Mesenchymal stem cell (in vitro differentiated cells and primary cell): ENCODE measurements at regions not wholly inside any gene's neighbourhood (a gene's known extent, or its start where the extent isn't known, plus 50 kb on each side); places are given as distances from the start of the nearest gene placed in this dataset.

Experiments
- DNase-seq: peaks from one replicate; pipeline ENCODE4 v3.0.0-alpha.2; 2013
- H2AFZ ChIP-seq: one replicate; pipeline ENCODE4 v1.6.1; 2013; ENCODE audit warnings: low read depth, mild to moderate bottlenecking, control low read depth, inconsistent platforms, low read length, moderate library complexity
- H2AK5ac ChIP-seq: 2 replicates; pipeline ENCODE4 v1.6.1; 2013; ENCODE audit warnings: low read length, moderate library complexity, mild to moderate bottlenecking, inconsistent platforms; ENCODE audit not compliant: severe bottlenecking
- H2BK120ac ChIP-seq: one replicate; pipeline ENCODE4 v1.6.1; 2013; ENCODE audit warnings: low read depth, mild to moderate bottlenecking, inconsistent platforms, low read length, moderate library complexity
- H2BK12ac ChIP-seq, 2 experiments: one replicate each; pipeline ENCODE4 v1.6.1; 2013; ENCODE audit warnings: inconsistent platforms in 2 of 2, low read length in 2 of 2, mild to moderate bottlenecking in 2 of 2, moderate library complexity in 2 of 2, control low read depth in 1 of 2
- H2BK15ac ChIP-seq: one replicate; pipeline ENCODE4 v1.6.1; 2013; ENCODE audit warnings: mild to moderate bottlenecking, low read depth, inconsistent platforms; ENCODE audit not compliant: poor library complexity, severe bottlenecking
- H2BK5ac ChIP-seq: 2 replicates; pipeline ENCODE4 v1.6.1; 2013; ENCODE audit warnings: low read depth, mild to moderate bottlenecking, low read length, control low read depth, inconsistent platforms; ENCODE audit not compliant: poor library complexity, severe bottlenecking
- H3K14ac ChIP-seq, 2 experiments: one replicate each; pipeline ENCODE4 v1.6.1; 2013; ENCODE audit warnings: inconsistent platforms in 2 of 2, low read length in 2 of 2, control low read depth in 1 of 2, mild to moderate bottlenecking in 1 of 2, moderate library complexity in 1 of 2
- H3K18ac ChIP-seq, 2 experiments: one replicate each; pipeline ENCODE4 v1.6.1; 2013; ENCODE audit warnings: inconsistent platforms in 2 of 2, low read length in 2 of 2, control low read depth in 1 of 2, low read depth in 1 of 2, mild to moderate bottlenecking in 1 of 2
- H3K23ac ChIP-seq, 2 experiments: one replicate each; pipeline ENCODE4 v1.6.1; 2013; ENCODE audit warnings: inconsistent platforms in 2 of 2, low read length in 2 of 2, mild to moderate bottlenecking in 2 of 2, moderate library complexity in 2 of 2, control low read depth in 1 of 2
- H3K27ac ChIP-seq: 2 replicates; pipeline ENCODE4 v1.5.1; 2013; ENCODE audit warnings: mild to moderate bottlenecking, moderate library complexity, low read length, control low read depth, inconsistent platforms; ENCODE audit not compliant: poor library complexity, severe bottlenecking
- H3K27me3 ChIP-seq, 2 experiments: 2 replicates each; pipeline versions ENCODE4 v1.6.1 to v1.7.0; 2013; ENCODE audit warnings: low read length in 2 of 2, mild to moderate bottlenecking in 2 of 2, moderate library complexity in 2 of 2, control low read depth in 1 of 2, inconsistent platforms in 1 of 2; ENCODE audit not compliant: control insufficient read depth in 1 of 2, insufficient read depth in 1 of 2
- H3K36me3 ChIP-seq, 2 experiments: 2 replicates each; pipeline versions ENCODE4 v1.6.1 to v1.7.0; 2013; ENCODE audit warnings: low read length in 2 of 2, control low read depth in 1 of 2, inconsistent platforms in 1 of 2, low read depth in 1 of 2, mild to moderate bottlenecking in 1 of 2; ENCODE audit not compliant: insufficient read depth in 2 of 2, control insufficient read depth in 1 of 2
- H3K4ac ChIP-seq, 2 experiments: one replicate each; pipeline ENCODE4 v1.6.1; 2013; ENCODE audit warnings: inconsistent platforms in 2 of 2, low read length in 2 of 2, mild to moderate bottlenecking in 2 of 2, moderate library complexity in 2 of 2, control low read depth in 1 of 2, low read depth in 1 of 2
- H3K4me1 ChIP-seq: 2 replicates; pipeline ENCODE4 v1.6.1; 2013; ENCODE audit warnings: low read depth, low read length, control low read depth; ENCODE audit not compliant: control insufficient read depth, insufficient read depth
- H3K4me2 ChIP-seq: 2 replicates; pipeline ENCODE4 v1.6.1; 2013; ENCODE audit warnings: low read length, mild to moderate bottlenecking, inconsistent platforms; ENCODE audit not compliant: poor library complexity, severe bottlenecking
- H3K4me3 ChIP-seq, 2 experiments: 2 replicates each; pipeline versions ENCODE4 v1.5.1 to v1.7.0; 2013; ENCODE audit warnings: low read length in 2 of 2, mild to moderate bottlenecking in 2 of 2, control low read depth in 1 of 2, low read depth in 1 of 2; ENCODE audit not compliant: insufficient read depth in 1 of 2
- H3K79me1 ChIP-seq: replicated peaks from 2 replicates; pipeline ENCODE4 v1.6.1; 2013; ENCODE audit warnings: mild to moderate bottlenecking, control low read depth, low read length, inconsistent platforms; ENCODE audit not compliant: poor library complexity, severe bottlenecking
- H3K9ac ChIP-seq: 2 replicates; pipeline ENCODE4 v1.7.0; 2013; ENCODE audit warnings: mild to moderate bottlenecking, low read length, moderate library complexity
- H3K9me3 ChIP-seq: 2 replicates; pipeline ENCODE4 v1.7.0; 2013; ENCODE audit warnings: mild to moderate bottlenecking, low read length; ENCODE audit not compliant: control insufficient read depth
- H4K8ac ChIP-seq: one replicate; pipeline ENCODE4 v1.6.1; 2013; ENCODE audit warnings: inconsistent platforms, mild to moderate bottlenecking, low read length, moderate library complexity
- H4K91ac ChIP-seq: one replicate; pipeline ENCODE4 v1.6.1; 2013; ENCODE audit warnings: mild to moderate bottlenecking, low read length, inconsistent platforms
- WGBS: methylation state at CpG from one replicate; pipeline ENCODE4 v1.1.7; 2013; ENCODE audit warnings: mixed read lengths; 5-methylcytosine and 5-hydroxymethylcytosine counted together

DNA sequence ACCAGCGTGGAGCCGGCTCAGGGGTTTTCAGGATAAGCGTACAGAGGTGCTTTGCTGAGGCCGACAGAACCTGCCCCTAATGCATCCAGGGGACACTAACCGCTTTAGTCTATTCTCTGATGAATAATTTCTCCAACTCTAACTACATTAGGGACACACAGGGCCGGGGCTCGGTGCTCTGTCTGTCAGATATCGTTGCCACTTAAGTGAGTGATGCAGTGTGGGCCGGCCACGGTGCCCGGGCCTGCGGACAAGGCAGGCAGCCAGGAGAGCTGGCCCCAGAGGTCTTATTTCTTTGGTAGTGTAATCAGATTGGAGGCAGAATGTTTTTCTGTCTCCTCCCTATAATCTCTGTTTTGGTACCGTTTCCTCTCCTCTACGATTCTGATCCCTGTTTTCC is 62.7 kb downstream of the ADRA2A start:
- no peak overlapping the region for H2BK15ac ChIP-seq
- WGBS = 88% methylated on average over 13 of the region's 14 CpGs

GRCh38 chr10:111142092-111142768 is 65.4 kb downstream of the ADRA2A start:
- Histone ChIP-seq H3K23ac (no peak overlapping the region), H2BK120ac (no peak overlapping the region), H3K4me3 (no peak overlapping the region), H3K4me2 (no peak overlapping the region), H3K36me3 (no peaks in the 10 kb centered on the region), H3K27me3 (peaks cover 0 to 29% of the 10 kb centered on the region in 2 experiments), H2AK5ac (no peak overlapping the region), H3K27ac (no peak overlapping the region), H3K79me1 (no peaks in the 10 kb centered on the region), H3K18ac (no peak overlapping the region), H2BK15ac (no peak overlapping the region), H3K4ac (no peak overlapping the region), H3K9me3 (no peaks in the 10 kb centered on the region), H2BK5ac (no peak overlapping the region), H3K14ac (no peak overlapping the region), H4K91ac (no peak overlapping the region), H3K9ac (no peak overlapping the region), H3K4me1 (no peaks in the 10 kb centered on the region), H2AFZ (no peak overlapping the region), H2BK12ac (no peak overlapping the region), H4K8ac (no peak overlapping the region)
- no peak for DNase-seq
- WGBS = 73% methylated on average over 6 of the region's 9 CpGs

More for the DNA sequence above, 62.7 kb downstream of the ADRA2A start:
- Histone ChIP-seq H3K36me3 (no peaks in the 10 kb centered on the region), H3K4me2 (no peak overlapping the region), H2BK12ac (no peak overlapping the region), H3K9ac (no peak overlapping the region), H3K23ac (no peak overlapping the region), H2AK5ac (no peak overlapping the region), H3K4ac (no peak overlapping the region), H3K14ac (no peak overlapping the region), H2BK5ac (no peak overlapping the region), H3K18ac (no peak overlapping the region), H2AFZ (no peak overlapping the region), H3K27me3 (peaks cover 0 to 19% of the 10 kb centered on the region in 2 experiments), H3K4me3 (no peak overlapping the region), H3K9me3 (no peaks in the 10 kb centered on the region), H3K27ac (no peak overlapping the region), H2BK120ac (no peak overlapping the region), H3K4me1 (no peaks in the 10 kb centered on the region), H4K8ac (no peak overlapping the region), H4K91ac (no peak overlapping the region), H3K79me1 (no peaks in the 10 kb centered on the region)
- no peak for DNase-seq

DNA sequence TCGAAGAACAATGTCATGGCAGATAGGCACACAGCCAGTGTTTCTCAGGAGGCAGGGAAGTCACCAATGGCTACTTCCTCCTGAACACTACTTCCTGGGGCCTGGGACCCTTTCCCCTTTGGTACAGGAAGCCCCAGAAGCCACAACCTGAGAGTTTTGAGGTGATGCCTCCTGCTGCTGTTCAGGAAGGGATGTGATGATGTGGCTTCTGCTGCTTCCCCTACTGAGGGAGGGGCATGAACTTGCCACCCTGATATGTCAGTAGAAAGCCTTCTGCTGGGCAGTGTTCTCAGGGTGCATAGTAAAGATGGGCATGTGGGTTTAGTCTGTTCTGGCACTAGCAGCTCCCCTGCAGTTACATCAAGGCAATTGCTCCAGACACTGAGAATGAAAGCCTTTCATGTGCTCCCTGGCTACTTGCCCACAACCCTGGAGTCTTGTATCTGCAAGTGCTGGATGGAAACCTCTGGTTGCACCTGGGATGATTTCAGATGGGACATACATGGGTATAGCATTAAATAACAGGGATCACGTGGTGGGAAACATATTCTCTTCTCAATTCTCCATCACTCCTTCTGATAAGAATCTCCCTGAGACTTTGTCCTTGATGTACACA is 69.3 kb downstream of the ADRA2A start:
- Histone ChIP-seq H3K4me3 (no peak overlapping the region), H3K9me3 (no peaks in the 10 kb centered on the region), H2AK5ac (no peak overlapping the region), H3K79me1 (no peaks in the 10 kb centered on the region), H3K4me2 (no peak overlapping the region), H4K91ac (no peak overlapping the region), H3K27ac (no peak overlapping the region), H3K9ac (no peak overlapping the region), H2BK15ac (no peak overlapping the region), H2BK12ac (no peak overlapping the region), H3K4ac (no peak overlapping the region), H3K23ac (no peak overlapping the region), H2BK5ac (no peak overlapping the region), H3K14ac (no peak overlapping the region), H2AFZ (no peak overlapping the region), H3K18ac (no peak overlapping the region), H2BK120ac (no peak overlapping the region), H3K27me3 (peaks cover 0 to 39% of the 10 kb centered on the region in 2 experiments), H4K8ac (no peak overlapping the region), H3K36me3 (no peaks in the 10 kb centered on the region), H3K4me1 (no peaks in the 10 kb centered on the region)
- DNase-seq = no peak
- WGBS = 42% methylated on average over 2 of the region's 2 CpGs

- no peak overlapping the region for H3K4me3 ChIP-seq
- no peak overlapping the region for H2BK12ac ChIP-seq
- H3K27me3 ChIP-seq = peaks cover 0 to 48% of the 10 kb centered on the region in 2 experiments
- H3K4me2 ChIP-seq = no peak overlapping the region
- no peak overlapping the region for H3K14ac ChIP-seq
- no peak overlapping the region for H2BK120ac ChIP-seq
- H3K4ac ChIP-seq = no peak overlapping the region
- H3K36me3 ChIP-seq = no peaks in the 10 kb centered on the region
- H4K91ac ChIP-seq = no peak overlapping the region
- no peak overlapping the region for H2AFZ ChIP-seq
- H2AK5ac ChIP-seq = no peak overlapping the region
- no peaks in the 10 kb centered on the region for H3K4me1 ChIP-seq
- no peaks in the 10 kb centered on the region for H3K79me1 ChIP-seq
- H2BK5ac ChIP-seq = no peak overlapping the region
- no peak overlapping the region for H3K23ac ChIP-seq
- no peak overlapping the region for H3K18ac ChIP-seq
- no peak overlapping the region for H3K27ac ChIP-seq
- no peak for DNase-seq
- 59% methylated on average over 6 of the region's 6 CpGs for WGBS
- H3K9me3 ChIP-seq = no peaks in the 10 kb centered on the region
- H2BK15ac ChIP-seq = no peak overlapping the region
- H4K8ac ChIP-seq = no peak overlapping the region
- no peak overlapping the region for H3K9ac ChIP-seq
These were observed 71.2 kb downstream of the ADRA2A start for GRCh38 chr10:111148025-111148424.
